ENCODE measurements at regions not wholly inside any gene's neighbourhood (a gene's known extent, or its start where the extent isn't known, plus 50 kb on each side); places are given as distances from the start of the nearest gene placed in this dataset.
A peak's percentile ranks its signal among the peaks of the same experiment; 100 is the strongest.

DNA sequence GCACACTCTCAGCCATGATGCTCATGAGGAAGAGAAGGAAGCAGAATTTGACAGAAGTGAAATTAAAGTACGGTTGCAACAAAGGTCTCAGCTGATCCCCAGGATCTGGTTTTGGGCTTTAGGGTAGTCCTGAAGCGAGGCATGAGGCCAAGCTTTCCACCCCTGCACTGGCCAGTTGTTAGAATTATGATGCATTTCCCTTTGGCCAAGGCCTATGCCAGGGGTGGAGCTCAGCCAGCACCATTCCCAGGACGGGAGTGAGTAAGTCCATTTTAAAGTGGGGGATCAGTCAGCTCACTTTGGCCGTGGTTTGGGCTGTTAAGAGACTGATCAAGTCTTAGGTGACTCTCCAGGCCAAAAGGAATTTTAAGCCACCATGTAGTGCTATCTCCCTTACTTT is 314.5 kb upstream of the MMADHC start:
- Histone ChIP-seq H3K27ac (ENCODE audit: low read depth, low read length) (peak overlapping the region; percentile 77), H3K79me2 (ENCODE audit: insufficient read depth, low read length) (no peaks in the 10 kb centered on the region), H3K4me2 (ENCODE audit: insufficient read depth, low read length) (peak overlapping the region; percentile 29), H3K9me3 (ENCODE audit: low read depth, low read length) (no peaks in the 10 kb centered on the region), H3K36me3 (ENCODE audit: insufficient read depth, low read length) (no peaks in the 10 kb centered on the region), H3K27me3 (ENCODE audit: insufficient read depth, low read length) (no peaks in the 10 kb centered on the region), H2AFZ (ENCODE audit: low read length) (peak overlapping the region; percentile 8), H4K20me1 (ENCODE audit: insufficient read depth, low read length) (no peaks in the 10 kb centered on the region), H3K4me1 (ENCODE audit: insufficient read depth, low read length) (peaks cover 35% of the 10 kb centered on the region), H3K4me3 (ENCODE audit: insufficient read depth, low read length) (peak overlapping the region; percentile 0)
- peak; percentile 46 for DNase-seq (ENCODE audit: insufficient read length, low spot score, missing footprints)
- no peak for TF ChIP-seq CTCF (IDR thresholded peaks at IDR 0.05; ENCODE audit: extremely low read depth, low read depth, low read length)

GRCh38 chr2:149901231-149901859 is 313.8 kb upstream of the MMADHC start:
- DNase-seq (ENCODE audit: insufficient read length, low spot score, missing footprints), result no peak
- peak overlapping the region; percentile 23 for H2AFZ ChIP-seq (ENCODE audit: low read length)
- TF ChIP-seq CTCF (IDR thresholded peaks at IDR 0.05; ENCODE audit: extremely low read depth, low read depth, low read length), result no peak

DNA sequence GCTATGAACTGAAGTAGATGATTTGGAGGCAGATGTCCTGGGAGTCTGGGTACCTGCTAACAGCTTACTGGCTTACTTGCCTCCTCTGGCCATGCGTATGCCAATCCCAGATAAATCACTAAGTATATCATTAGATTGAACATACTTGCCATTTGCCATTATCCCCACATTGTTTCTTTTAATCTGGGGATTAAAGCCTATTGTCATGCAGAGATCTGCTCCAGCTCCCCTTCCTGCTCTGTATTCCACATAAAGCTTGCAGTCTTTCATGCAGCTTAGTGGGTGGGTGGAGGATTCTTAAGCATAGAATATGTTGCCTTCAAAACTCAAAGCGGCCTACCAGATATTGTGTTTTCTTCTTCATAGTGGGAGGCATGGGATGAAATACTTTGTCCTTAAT is 311.8 kb upstream of the MMADHC start:
- Histone ChIP-seq H3K27ac (ENCODE audit: low read depth, low read length) (no peak overlapping the region), H3K4me1 (ENCODE audit: insufficient read depth, low read length) (peaks cover 32% of the 10 kb centered on the region), H3K79me2 (ENCODE audit: insufficient read depth, low read length) (no peaks in the 10 kb centered on the region), H3K27me3 (ENCODE audit: insufficient read depth, low read length) (no peaks in the 10 kb centered on the region), H3K36me3 (ENCODE audit: insufficient read depth, low read length) (no peaks in the 10 kb centered on the region), H3K4me2 (ENCODE audit: insufficient read depth, low read length) (no peak overlapping the region), H2AFZ (ENCODE audit: low read length) (no peak overlapping the region), H3K9me3 (ENCODE audit: low read depth, low read length) (no peaks in the 10 kb centered on the region), H3K4me3 (ENCODE audit: insufficient read depth, low read length) (no peak overlapping the region), H4K20me1 (ENCODE audit: insufficient read depth, low read length) (no peaks in the 10 kb centered on the region)
- TF ChIP-seq CTCF (IDR thresholded peaks at IDR 0.05; ENCODE audit: extremely low read depth, low read depth, low read length), result no peak
- no peak for DNase-seq (ENCODE audit: insufficient read length, low spot score, missing footprints)

More at GRCh38 chr2:149901231-149901859, 313.8 kb upstream of the MMADHC start:
- no peaks in the 10 kb centered on the region for H3K36me3 ChIP-seq (ENCODE audit: insufficient read depth, low read length)
- H3K4me1 ChIP-seq (ENCODE audit: insufficient read depth, low read length), result peaks cover 35% of the 10 kb centered on the region
- no peaks in the 10 kb centered on the region for H3K27me3 ChIP-seq (ENCODE audit: insufficient read depth, low read length)
- H4K20me1 ChIP-seq (ENCODE audit: insufficient read depth, low read length), result no peaks in the 10 kb centered on the region
- no peak overlapping the region for H3K4me3 ChIP-seq (ENCODE audit: insufficient read depth, low read length)
- H3K79me2 ChIP-seq (ENCODE audit: insufficient read depth, low read length), result no peaks in the 10 kb centered on the region
- peak overlapping the region; percentile 77 for H3K27ac ChIP-seq (ENCODE audit: low read depth, low read length)
- peak overlapping the region; percentile 29 for H3K4me2 ChIP-seq (ENCODE audit: insufficient read depth, low read length)
- H3K9me3 ChIP-seq (ENCODE audit: low read depth, low read length), result no peaks in the 10 kb centered on the region

DNA sequence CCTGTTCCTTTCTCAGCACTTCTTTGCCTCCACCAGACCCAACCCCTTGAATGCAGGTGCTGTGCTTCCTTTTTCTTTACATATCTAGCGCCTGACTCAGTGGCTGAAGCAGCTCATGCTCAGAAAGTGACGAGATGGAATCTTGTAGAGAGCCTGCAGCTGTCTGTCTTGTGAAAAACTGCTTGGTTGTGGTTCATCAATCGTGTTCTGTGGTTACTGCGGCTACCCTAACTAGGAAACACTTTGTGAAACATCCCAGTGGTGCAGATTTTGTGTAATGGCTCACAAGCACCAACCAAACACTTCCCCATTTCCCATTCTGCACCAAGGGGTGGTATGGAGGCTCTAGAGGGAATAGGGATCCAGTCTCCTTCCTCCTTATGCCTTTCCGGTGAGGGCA is 307.2 kb upstream of the MMADHC start:
- TF ChIP-seq CTCF (IDR thresholded peaks at IDR 0.05; ENCODE audit: extremely low read depth, low read depth, low read length), result no peak
- Histone ChIP-seq H3K4me1 (ENCODE audit: insufficient read depth, low read length) (no peaks in the 10 kb centered on the region), H3K27ac (ENCODE audit: low read depth, low read length) (no peak overlapping the region), H3K27me3 (ENCODE audit: insufficient read depth, low read length) (no peaks in the 10 kb centered on the region), H3K9me3 (ENCODE audit: low read depth, low read length) (no peaks in the 10 kb centered on the region), H3K36me3 (ENCODE audit: insufficient read depth, low read length) (no peaks in the 10 kb centered on the region), H3K79me2 (ENCODE audit: insufficient read depth, low read length) (no peaks in the 10 kb centered on the region), H3K4me2 (ENCODE audit: insufficient read depth, low read length) (no peak overlapping the region), H3K4me3 (ENCODE audit: insufficient read depth, low read length) (no peak overlapping the region), H2AFZ (ENCODE audit: low read length) (no peak overlapping the region), H4K20me1 (ENCODE audit: insufficient read depth, low read length) (no peaks in the 10 kb centered on the region)
- no peak for DNase-seq (ENCODE audit: insufficient read length, low spot score, missing footprints)

Data from osteoblast (primary cell).